NCI-H226 (cell line): ENCODE measurements at regions not wholly inside any gene's neighbourhood (a gene's known extent, or its start where the extent isn't known, plus 50 kb on each side); places are given as distances from the start of the nearest gene placed in this dataset.

Experiments used
- DNase-seq: peaks from one replicate; pipeline ENCODE4 v3.0.0-alpha.2; 2015

DNA sequence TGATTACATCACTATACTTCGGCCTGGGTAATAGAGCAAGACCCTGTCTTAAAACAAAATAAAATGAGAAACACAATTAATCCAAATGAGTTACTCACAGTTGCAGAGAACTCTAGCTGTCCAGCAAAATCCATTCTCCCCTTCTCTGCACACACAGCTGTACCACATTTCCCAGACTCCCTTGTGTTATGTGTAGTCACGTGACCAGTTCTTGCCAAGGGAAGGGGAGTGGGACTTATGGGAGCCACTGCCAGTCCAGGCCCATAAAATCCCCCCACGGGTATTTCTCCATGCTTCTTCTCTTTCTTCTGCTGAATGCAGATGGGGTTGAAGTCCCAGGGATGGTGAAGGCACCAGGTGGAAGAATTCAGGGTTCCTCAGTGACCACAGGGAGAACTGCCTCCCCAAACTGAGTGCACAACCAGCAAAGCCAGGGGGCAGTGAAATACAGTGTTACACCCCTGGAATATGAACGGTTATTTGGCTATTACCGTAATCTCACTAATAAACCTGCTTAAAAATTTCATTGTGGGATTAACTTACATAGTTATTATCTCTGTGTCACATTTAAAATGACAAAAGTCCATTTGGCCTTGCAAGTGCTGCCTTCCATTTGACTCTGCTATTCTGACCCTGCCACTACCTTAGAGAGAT lies 85.6 kb upstream of the FMN2 start:
- DNase-seq: no peak

DNA sequence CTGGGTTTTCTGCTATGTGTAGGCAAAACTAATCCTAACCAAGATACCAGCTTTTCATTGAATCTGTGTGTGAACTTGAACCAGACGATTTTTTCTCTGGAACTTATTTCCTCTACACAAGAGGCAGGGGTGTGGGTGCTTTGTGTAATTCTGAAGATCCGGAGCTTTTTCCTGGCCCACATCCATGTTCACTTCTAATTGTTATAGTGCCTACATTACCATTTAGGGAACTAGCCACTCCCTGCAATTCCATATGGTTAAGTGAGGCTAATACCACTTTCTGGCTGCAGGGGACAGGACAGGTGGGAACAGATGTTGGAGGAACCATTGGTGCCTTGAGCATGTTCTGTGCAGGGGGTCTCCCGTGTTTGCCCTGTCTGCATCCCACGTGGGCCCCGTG lies 83.4 kb upstream of the FMN2 start:
- DNase-seq: no peak

DNA sequence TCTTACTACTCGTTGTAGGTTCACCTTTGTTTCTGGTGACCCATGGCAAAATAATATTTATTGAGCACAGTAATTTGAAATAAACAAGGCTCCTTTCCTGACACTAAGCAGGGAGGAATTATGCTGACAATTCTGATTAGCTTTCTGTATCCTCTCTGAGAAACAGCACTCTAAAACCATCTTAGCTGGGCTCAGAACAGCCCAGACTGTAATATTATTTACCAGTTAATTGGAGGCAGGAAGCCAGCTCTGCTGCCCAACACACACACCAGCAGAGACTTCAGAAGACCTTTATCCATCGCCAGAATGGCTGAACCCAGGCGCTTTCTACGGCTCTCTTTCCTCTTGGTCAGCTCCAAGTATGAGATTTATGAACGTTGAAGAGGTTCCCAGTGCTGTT lies 77.6 kb upstream of the FMN2 start:
- no peak for DNase-seq

DNA sequence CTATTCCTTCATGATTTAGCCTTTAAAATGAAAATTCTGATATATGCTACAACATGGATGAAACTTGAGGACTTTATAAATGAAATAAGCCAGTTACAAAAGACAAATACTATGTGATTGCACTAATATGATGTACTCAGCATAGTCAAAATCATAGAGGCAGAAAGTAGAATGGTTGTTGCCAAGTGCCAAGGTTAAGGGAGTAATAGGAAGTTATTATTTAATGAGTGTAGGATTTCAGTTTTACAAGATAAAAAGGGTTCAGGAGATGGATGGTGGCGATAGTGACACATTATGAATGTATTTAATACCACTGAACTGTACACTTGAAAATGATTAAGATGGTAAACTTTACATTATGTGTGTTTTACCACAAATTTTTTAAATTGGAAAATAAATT lies 73.1 kb upstream of the FMN2 start:
- no peak for DNase-seq

DNA sequence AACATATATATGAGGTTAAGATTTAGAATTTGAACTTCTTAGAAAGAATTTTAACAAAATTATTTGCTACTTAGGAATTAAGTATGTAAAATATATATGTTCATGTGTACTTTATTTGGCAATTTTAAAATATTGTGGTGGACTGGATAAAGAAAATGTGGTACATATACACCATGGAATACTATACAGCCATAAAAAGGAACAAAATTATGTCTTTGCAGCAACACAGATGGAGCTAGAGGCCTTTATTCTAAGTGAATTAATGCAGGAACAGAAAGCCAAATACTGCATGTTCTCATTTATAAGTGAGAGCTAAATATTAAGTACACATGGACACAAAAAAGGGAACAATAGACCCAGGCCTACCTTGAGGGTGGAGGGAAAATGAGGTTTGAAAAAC lies 72.2 kb upstream of the FMN2 start:
- DNase-seq: no peak

DNA sequence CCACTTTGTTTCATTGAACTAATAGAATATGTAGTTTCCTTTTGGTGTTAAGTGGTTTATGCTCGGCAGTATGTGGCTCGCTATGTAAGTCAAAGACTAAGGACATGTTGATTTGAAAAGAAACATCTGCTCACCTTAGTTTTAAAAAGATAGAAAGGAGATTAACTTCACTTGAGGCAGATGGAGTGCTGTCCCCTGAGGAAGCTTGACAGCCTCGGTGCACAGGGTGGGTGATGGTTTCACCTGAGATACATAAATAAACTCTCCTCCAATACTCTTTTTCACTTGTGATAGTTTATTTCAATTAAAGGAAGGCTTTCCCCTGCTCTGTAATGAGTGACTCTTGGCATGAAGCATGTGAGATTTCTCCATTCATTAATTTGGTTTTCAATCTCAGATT lies 70.8 kb upstream of the FMN2 start:
- DNase-seq: no peak

DNA sequence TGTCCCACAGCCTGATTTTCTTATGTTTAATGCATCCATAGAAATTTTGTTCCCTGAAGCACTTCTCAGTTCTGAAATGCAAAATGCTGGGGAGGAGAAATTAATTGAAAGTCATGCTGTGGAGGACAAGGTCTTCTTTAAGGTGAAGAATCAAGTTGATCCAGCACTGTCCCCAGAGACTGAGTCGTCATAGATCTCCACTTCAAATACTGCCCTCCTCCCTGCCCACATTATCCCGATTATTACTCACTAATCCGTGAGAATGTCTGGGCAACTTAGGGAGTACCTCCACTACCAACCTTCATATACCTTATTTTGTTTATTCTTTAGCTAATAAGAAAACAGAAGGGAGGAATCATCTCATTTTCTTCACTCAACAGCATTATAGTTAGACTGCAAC lies 70.0 kb upstream of the FMN2 start:
- DNase-seq: no peak

DNA sequence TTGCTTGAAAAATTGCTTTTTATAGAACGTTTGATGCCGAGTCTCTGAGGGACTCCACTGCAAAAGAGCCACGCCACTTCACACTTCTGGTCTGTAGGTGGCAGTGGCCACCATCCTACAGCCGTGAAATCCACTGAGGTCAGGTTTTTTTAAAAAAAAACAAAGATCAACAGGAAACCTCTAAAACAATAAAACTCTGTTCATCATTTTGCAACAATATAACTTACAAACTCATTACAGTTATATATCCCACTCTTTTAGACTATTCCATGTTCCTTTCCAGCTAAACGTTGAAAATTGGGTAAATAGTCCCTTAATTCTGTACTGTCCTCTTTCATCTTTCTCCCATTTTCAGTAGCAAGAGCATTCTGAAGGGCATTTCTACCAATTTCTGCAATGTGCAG lies 64.6 kb upstream of the FMN2 start:
- DNase-seq: peak; percentile 5

DNA sequence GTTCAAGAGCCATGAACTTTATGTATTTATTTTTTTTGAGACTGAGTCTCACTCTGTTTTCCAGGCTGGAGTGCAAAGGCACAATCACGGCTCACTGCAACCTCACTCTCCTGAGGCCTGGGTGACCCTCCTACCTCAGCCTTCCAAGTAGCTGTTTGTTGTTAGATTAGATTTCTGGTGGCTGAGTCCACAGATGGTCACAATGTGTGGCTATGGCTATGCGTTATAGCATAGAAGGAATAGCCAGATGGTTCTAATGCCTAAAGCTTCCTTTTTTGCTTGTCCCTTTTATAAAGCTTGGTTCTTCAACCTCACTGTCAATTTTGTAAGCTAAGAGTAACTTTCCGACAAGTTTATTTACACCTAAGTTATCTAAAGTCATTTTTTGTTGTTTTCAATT lies 62.3 kb upstream of the FMN2 start:
- DNase-seq: no peak

DNA sequence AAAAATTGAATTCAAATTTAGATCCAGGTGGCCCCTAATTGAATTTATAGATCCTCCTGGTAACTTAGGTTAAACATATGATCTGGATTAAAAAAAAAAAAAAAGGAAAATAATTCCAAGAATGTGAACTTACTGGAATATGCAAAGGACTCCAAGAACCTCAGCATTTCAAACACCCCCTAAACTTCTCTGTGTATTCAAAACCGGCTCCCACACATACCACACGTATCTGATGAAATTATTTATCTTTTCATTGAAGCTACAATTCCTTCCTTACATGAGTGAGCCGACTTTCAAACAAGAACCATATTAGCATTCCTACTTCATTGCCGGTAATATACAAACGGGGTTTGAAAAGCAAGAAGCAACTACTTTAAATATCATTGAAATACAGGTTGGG lies 61.4 kb upstream of the FMN2 start:
- DNase-seq: peak; percentile 20

DNA sequence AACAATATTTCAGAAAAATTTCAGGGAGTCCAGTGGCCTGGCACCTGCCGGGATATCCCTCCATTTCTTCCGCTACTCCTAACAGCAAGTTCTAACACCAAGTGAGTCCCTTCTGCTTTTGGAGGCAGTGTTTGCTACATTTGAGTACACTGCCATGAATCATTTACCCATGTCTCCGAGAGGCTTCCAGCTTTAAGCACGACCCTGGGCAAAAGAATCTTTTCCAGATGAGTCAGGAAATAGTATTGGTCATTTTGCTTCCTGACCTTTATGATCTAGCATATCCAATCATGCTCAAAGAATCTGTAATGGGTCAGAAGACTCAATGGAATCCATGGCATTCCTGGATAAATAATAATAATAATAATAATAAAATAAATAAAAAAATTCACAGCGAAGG lies 60.7 kb upstream of the FMN2 start:
- DNase-seq: peak; percentile 84

DNA sequence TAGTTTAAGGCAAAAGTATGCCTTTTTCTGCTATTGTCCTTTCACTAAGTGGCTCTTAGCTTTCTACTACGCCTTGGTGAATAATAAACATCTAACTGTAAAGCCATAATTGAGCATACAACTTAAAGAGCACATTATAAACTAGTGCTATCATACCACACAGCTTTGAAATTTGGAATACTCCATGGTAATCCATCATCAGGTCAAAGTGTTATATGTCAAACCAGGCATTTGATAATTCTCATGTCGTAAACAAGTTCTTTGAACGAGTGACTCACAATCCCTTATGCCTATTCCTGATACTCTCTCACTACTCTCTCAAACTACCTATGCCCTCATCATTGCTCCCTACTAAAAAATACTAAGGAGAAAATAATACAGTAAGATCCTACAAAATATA lies 60.3 kb upstream of the FMN2 start:
- peak; percentile 63 for DNase-seq

DNA sequence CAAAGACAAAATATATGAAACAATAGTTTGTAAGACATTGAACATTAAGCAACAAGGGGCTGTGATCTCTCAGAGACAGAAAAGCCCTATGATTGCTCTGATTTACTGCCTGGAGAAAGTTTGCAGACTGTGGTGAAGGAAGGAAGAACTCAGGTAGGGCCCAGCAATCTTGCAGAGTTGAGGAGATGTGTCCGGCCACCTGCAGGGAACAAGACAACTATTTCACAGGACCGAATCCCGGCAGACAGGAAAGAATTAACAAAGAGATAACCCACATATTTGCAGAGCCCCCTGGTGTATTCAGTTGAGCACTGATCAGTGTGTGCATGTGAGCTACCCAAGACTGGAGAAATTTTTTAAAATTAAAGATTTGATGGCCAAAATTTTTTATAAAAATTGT lies 58.3 kb upstream of the FMN2 start:
- DNase-seq: no peak

DNA sequence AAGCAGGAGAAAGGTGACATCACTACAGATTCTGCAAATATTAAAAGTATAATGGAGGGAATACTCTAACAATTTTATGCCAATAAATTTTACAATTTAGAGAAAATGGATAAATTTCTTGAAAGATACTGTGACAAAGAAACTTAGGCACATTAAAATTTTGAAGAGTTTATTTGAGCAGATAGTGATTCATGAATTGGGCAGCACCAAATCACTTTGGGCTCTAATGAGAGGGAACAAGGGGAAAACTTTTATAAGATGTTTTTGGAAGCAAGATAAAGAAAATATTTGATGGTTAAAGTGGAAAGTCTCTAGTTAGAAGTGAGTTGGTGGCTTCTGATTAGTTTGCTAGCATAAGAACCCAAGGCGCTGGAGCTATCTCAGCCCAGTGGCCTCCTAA lies 55.2 kb upstream of the FMN2 start:
- no peak for DNase-seq
